Retinal pigment epithelial cell (primary cell): ENCODE measurements at regions not wholly inside any gene's neighbourhood (a gene's known extent, or its start where the extent isn't known, plus 50 kb on each side); places are given as distances from the start of the nearest gene placed in this dataset.

Experiments used
- DNase-seq: peaks from one replicate; pipeline ENCODE4 v3.0.0-alpha.2; 2010; ENCODE audit warnings: low read depth
- H3K4me3 ChIP-seq: 2 replicates; pipeline ENCODE4 v1.5.1; 2011; ENCODE audit warnings: mild to moderate bottlenecking, low read length, control low read depth, moderate library complexity
- CTCF ChIP-seq: conservative IDR thresholded peaks from 2 replicates; pipeline ENCODE4 v1.5.1; 2011; ENCODE audit warnings: low read depth, low read length, control low read depth, inconsistent platforms

- no peak for DNase-seq
- no peak overlapping the region for H3K4me3 ChIP-seq
- TF ChIP-seq CTCF = no peak
These were observed 226.3 kb upstream of the PPARGC1A start for GRCh38 chr4:24116107-24116506.

GRCh38 chr4:24114919-24115500 lies 225.2 kb upstream of the PPARGC1A start:
- no peak for DNase-seq
- H3K4me3 ChIP-seq = no peak overlapping the region
- TF ChIP-seq CTCF = no peak

GRCh38 chr4:24114444-24114843 lies 224.6 kb upstream of the PPARGC1A start:
- no peak for DNase-seq
- no peak overlapping the region for H3K4me3 ChIP-seq

GRCh38 chr4:24112466-24112865 lies 222.6 kb upstream of the PPARGC1A start:
- H3K4me3 ChIP-seq = no peak overlapping the region
- DNase-seq = no peak
- TF ChIP-seq CTCF = no peak

More at GRCh38 chr4:24114444-24114843, 224.6 kb upstream of the PPARGC1A start:
- no peak for TF ChIP-seq CTCF

GRCh38 chr4:24108567-24108966 lies 218.7 kb upstream of the PPARGC1A start:
- H3K4me3 ChIP-seq = no peak overlapping the region
- no peak for TF ChIP-seq CTCF
- DNase-seq = no peak

GRCh38 chr4:24105327-24106038 lies 215.6 kb upstream of the PPARGC1A start:
- peak; percentile 34 for DNase-seq
- no peak overlapping the region for H3K4me3 ChIP-seq
- no peak for TF ChIP-seq CTCF

GRCh38 chr4:24104158-24104565 lies 214.3 kb upstream of the PPARGC1A start:
- no peak for DNase-seq
- no peak for TF ChIP-seq CTCF
- no peak overlapping the region for H3K4me3 ChIP-seq
